ENCODE measurements at regions not wholly inside any gene's neighbourhood (a gene's known extent, or its start where the extent isn't known, plus 50 kb on each side); places are given as distances from the start of the nearest gene placed in this dataset.

DNA sequence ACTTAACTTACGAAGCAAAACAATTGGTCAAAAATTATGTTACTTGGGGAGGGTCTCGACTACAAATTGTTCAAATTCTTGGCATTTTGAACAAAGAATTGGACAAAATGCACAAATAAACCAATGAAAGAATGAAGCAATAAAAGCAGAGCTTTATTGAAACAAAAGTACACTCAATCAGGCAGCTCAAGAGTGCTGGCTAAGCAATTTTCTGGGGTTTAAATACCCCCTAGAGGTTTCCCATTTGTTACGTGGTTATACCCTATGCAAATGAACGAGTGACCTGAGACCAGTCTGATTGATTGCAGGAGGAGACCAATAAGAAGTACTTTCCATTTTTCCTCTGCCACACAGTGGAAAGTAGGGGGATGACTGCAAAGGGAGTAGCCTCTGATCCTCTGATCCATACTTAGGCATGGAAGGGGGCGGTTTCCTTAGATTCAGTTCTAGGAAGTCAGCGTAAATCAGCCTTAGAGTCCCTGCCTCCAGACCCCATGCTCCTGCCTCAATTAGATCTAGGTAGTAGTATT lies 228.6 kb downstream of the EFNB2 start:
- Histone ChIP-seq H3K36me3 (replicated peaks; ENCODE audit: low read depth, low read length) (no peaks in the 10 kb centered on the region), H4K20me1 (ENCODE audit: insufficient read depth, low read length) (no peaks in the 10 kb centered on the region), H3K9me3 (ENCODE audit: insufficient read depth, low read length) (0 out of 2 replicates have a peak, but pooled peaks cover 2% of the 10 kb centered on the region), H3K27ac (ENCODE audit: low read length) (no peak overlapping the region), H3K79me2 (ENCODE audit: low read length) (no peaks in the 10 kb centered on the region), H3K9ac (ENCODE audit: low read length) (no peak overlapping the region), H3K4me3 (ENCODE audit: low read length) (no peak overlapping the region), H3K4me2 (ENCODE audit: low read length) (no peak overlapping the region), H3K27me3 (ENCODE audit: low read depth, low read length) (no peaks in the 10 kb centered on the region), H2AFZ (ENCODE audit: low read depth, low read length) (no peak overlapping the region), H3K4me1 (ENCODE audit: low read length) (no peaks in the 10 kb centered on the region)
- TF ChIP-seq CTCF (IDR thresholded peaks at IDR 0.05; ENCODE audit: low read depth, low read length) (no peak), EZH2phosphoT487 (IDR thresholded peaks at IDR 0.05; ENCODE audit: low read depth) (no peak)

DNA sequence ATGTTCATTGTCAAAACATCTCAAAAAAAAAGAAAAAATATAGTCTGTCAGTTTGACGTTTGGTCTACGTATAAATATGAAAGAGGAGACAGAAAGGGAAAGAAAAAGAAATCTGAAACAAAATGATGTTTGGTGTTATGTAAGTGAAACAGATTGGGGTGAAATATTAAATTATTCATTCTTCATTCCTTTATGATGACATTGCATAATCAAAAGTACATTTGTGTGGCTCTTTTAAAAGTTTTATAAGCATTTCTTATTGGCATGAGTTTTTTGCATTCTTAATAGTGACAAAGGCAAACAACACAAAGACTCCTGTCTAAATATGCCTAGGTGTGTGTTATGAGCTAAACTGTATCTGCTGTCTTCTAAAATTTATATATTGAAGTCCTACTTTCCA lies 232.6 kb downstream of the EFNB2 start:
- 0 out of 2 replicates have a peak, but pooled peaks cover 3% of the 10 kb centered on the region for H3K9me3 ChIP-seq (ENCODE audit: insufficient read depth, low read length)
- H3K36me3 ChIP-seq (replicated peaks; ENCODE audit: low read depth, low read length): no peaks in the 10 kb centered on the region
- no peak for TF ChIP-seq CTCF (IDR thresholded peaks at IDR 0.05; ENCODE audit: low read depth, low read length)
- no peaks in the 10 kb centered on the region for H3K4me1 ChIP-seq (ENCODE audit: low read length)
- H2AFZ ChIP-seq (ENCODE audit: low read depth, low read length): no peak overlapping the region
- H4K20me1 ChIP-seq (ENCODE audit: insufficient read depth, low read length): no peaks in the 10 kb centered on the region
- no peak overlapping the region for H3K27ac ChIP-seq (ENCODE audit: low read length)
- no peak overlapping the region for H3K4me3 ChIP-seq (ENCODE audit: low read length)
- no peak overlapping the region for H3K4me2 ChIP-seq (ENCODE audit: low read length)
- H3K27me3 ChIP-seq (ENCODE audit: low read depth, low read length): no peaks in the 10 kb centered on the region
- H3K9ac ChIP-seq (ENCODE audit: low read length): no peak overlapping the region
- H3K79me2 ChIP-seq (ENCODE audit: low read length): no peaks in the 10 kb centered on the region

DNA sequence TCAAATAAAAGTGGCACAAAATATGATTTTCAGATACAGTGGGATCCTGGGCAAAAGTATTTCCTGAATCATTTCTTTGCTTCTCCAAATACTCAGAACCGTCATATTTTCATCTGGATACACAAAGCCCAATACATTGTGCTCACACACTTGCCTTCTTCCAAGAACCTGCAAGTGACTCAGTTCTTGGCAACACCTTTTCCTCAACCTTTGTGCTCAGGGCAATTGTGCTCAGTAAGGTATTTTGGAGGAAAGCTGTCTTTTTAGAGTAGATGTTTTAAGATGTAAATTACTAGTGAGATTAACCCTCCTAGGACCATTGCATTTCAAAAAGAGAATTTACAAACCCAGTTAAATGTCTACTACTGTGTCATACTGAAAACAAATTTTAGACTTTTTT lies 233.5 kb downstream of the EFNB2 start:
- no peaks in the 10 kb centered on the region for H3K79me2 ChIP-seq (ENCODE audit: low read length)
- TF ChIP-seq CTCF (IDR thresholded peaks at IDR 0.05; ENCODE audit: low read depth, low read length) (no peak), EZH2phosphoT487 (IDR thresholded peaks at IDR 0.05; ENCODE audit: low read depth) (no peak)
- H3K27me3 ChIP-seq (ENCODE audit: low read depth, low read length): no peaks in the 10 kb centered on the region
- no peaks in the 10 kb centered on the region for H3K36me3 ChIP-seq (replicated peaks; ENCODE audit: low read depth, low read length)
- no peak overlapping the region for H2AFZ ChIP-seq (ENCODE audit: low read depth, low read length)
- no peak overlapping the region for H3K4me3 ChIP-seq (ENCODE audit: low read length)
- no peak overlapping the region for H3K27ac ChIP-seq (ENCODE audit: low read length)
- H3K4me1 ChIP-seq (ENCODE audit: low read length): no peaks in the 10 kb centered on the region
- no peaks in the 10 kb centered on the region for H4K20me1 ChIP-seq (ENCODE audit: insufficient read depth, low read length)
- H3K9me3 ChIP-seq (ENCODE audit: insufficient read depth, low read length): 0 out of 2 replicates have a peak, but pooled peaks cover 3% of the 10 kb centered on the region
- H3K4me2 ChIP-seq (ENCODE audit: low read length): no peak overlapping the region
- no peak overlapping the region for H3K9ac ChIP-seq (ENCODE audit: low read length)

- H3K4me1 ChIP-seq (ENCODE audit: low read length): no peaks in the 10 kb centered on the region
- no peaks in the 10 kb centered on the region for H3K27me3 ChIP-seq (ENCODE audit: low read depth, low read length)
- no peaks in the 10 kb centered on the region for H3K36me3 ChIP-seq (replicated peaks; ENCODE audit: low read depth, low read length)
These were observed 235.8 kb downstream of the EFNB2 start for GRCh38 chr13:106299621-106300020.

More at GRCh38 chr13:106299621-106300020, 235.8 kb downstream of the EFNB2 start:
- Histone ChIP-seq H4K20me1 (ENCODE audit: insufficient read depth, low read length) (no peaks in the 10 kb centered on the region), H3K9ac (ENCODE audit: low read length) (no peak overlapping the region), H2AFZ (ENCODE audit: low read depth, low read length) (no peak overlapping the region), H3K9me3 (ENCODE audit: insufficient read depth, low read length) (0 out of 2 replicates have a peak, but pooled peaks cover 3% of the 10 kb centered on the region), H3K79me2 (ENCODE audit: low read length) (no peaks in the 10 kb centered on the region), H3K27ac (ENCODE audit: low read length) (no peak overlapping the region), H3K4me2 (ENCODE audit: low read length) (no peak overlapping the region), H3K4me3 (ENCODE audit: low read length) (no peak overlapping the region)
- TF ChIP-seq EZH2phosphoT487 (IDR thresholded peaks at IDR 0.05; ENCODE audit: low read depth) (no peak), CTCF (IDR thresholded peaks at IDR 0.05; ENCODE audit: low read depth, low read length) (no peak)

Measured in OCI-LY3 (cell line).